ENCODE measurements at regions not wholly inside any gene's neighbourhood (a gene's known extent, or its start where the extent isn't known, plus 50 kb on each side); places are given as distances from the start of the nearest gene placed in this dataset.

GRCh38 chr1:244330318-244330625 lies 121.4 kb downstream of the ADSS2 start:
- TF ChIP-seq MEIS1 (CRISPR knock-in tag; IDR thresholded peaks at IDR 0.05; ENCODE audit: borderline replicate concordance) (no peak), RBAK (tag by site-specific recombination; IDR thresholded peaks at IDR 0.05) (no peak), ZNF280C (tag by site-specific recombination; IDR thresholded peaks at IDR 0.05) (no peak)
- TF ChIP-seq, protein P1, sequence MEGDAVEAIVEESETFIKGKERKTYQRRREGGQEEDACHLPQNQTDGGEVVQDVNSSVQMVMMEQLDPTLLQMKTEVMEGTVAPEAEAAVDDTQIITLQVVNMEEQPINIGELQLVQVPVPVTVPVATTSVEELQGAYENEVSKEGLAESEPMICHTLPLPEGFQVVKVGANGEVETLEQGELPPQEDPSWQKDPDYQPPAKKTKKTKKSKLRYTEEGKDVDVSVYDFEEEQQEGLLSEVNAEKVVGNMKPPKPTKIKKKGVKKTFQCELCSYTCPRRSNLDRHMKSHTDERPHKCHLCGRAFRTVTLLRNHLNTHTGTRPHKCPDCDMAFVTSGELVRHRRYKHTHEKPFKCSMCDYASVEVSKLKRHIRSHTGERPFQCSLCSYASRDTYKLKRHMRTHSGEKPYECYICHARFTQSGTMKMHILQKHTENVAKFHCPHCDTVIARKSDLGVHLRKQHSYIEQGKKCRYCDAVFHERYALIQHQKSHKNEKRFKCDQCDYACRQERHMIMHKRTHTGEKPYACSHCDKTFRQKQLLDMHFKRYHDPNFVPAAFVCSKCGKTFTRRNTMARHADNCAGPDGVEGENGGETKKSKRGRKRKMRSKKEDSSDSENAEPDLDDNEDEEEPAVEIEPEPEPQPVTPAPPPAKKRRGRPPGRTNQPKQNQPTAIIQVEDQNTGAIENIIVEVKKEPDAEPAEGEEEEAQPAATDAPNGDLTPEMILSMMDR (tag by site-specific recombination; IDR thresholded peaks at IDR 0.05) = no peak
